HG02588 (cell line): ENCODE measurements at regions not wholly inside any gene's neighbourhood (a gene's known extent, or its start where the extent isn't known, plus 50 kb on each side); places are given as distances from the start of the nearest gene placed in this dataset.
"Not testable (repeated sequence)": the region's sequence is repeated elsewhere in the genome, so short reads cannot be mapped to it uniquely, and the experiment has no call there.

Experiments
- ATAC-seq: cut with Tn5 transposase; IDR thresholded peaks from one replicate; pipeline ENCODE4 v1.9.1; 2021; ENCODE audit warnings: mild to moderate bottlenecking, moderate library complexity; ENCODE audit not compliant: unreplicated experiment

DNA sequence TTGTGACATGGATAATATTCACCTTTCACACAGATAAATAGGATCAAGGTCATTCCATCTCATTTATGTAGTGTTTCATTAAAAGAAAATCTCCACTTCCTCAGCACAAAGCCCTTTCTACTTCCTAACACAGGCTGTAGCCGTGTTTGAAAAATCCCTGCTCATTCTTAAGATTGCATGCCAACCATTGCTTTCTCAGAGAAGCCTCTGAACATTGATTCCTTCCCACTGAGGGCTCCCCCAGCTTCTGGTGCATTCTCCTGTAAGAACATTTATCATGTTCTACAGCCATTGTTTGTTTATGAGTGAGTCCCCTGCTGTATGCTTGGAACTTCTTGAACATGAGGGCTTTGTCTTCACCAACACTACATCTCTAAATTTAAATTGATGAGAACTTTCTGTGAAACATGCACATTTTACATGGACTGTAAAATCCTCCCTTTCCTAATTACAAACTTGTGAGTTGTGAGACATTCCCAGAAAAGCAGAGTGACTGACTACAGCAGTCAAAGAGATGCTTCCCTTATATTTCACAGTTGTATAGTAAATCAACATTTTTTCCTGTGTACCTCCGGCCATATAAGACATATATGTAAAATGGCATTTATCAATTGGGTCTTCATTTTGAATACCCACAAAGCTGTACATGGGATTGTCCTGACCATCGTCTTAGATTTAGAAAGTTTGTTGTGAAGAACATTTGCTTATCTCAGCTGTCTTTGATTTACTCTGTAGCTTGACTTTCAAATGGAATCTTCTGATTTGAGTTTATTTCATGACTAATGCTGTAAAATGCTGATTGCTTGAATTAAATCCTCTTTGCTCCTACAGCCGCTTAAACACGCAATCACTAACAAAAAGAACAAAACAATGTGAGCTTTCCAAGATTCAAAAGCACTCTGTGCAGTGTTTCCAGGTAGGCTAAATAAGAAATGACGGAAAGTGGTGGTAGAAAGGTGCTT lies 600.5 kb upstream of the SLIT2 start:
- no peak for ATAC-seq

DNA sequence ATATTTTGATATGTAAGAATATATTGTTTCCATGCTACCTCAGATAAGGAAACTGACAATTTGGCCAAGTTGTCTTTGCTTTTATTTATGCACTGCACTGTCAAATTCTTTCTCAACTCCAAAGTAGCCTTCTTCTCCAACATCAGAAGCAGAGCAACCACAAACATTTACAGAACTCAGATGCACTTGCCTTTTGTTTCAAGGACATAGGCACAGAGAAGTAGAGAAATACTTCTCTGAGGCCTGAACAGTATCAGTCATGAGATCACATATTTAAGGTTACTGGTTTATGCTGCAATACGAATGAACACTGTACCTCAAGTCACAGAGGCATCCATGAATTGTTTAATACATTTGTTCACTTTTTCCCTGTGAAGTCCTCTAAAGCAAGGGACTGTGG lies 606.1 kb upstream of the SLIT2 start:
- no peak for ATAC-seq

DNA sequence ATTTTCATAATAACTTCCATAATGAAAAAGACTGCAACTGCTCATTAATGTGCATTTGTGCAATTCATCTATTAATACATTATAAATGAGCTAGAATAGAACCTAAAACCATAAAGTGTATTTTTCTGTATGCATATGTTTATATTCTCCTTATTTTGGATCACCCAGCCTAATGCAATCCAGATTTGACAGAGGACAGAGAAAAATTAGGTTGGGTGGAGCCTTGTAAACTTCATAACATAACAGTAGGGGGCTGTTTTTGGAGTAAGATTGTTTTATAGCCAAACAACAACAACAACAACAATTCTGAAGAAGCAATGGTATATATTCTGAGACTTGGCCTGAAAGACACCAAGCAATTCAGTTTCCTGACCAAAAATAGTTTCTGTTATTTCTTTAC lies 615.3 kb upstream of the SLIT2 start:
- no peak for ATAC-seq

DNA sequence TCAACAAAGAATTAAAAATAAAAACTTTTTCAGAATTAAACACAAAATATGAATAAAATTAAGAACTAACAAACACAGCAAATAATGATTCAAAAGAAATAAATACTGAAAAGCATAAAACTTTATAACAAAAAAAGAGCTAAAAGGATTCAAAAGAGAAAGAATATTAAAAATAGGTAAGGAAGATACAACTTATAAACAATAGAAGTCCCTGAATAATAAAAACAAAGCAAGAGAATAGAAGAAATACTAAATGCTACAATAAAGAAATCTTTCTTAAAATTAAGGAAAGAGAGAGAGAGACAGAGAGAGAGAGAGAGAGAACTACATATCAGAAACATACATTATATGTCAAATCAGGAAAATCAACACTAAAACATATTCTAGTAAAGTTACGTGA lies 619.9 kb upstream of the SLIT2 start:
- no peak for ATAC-seq

DNA sequence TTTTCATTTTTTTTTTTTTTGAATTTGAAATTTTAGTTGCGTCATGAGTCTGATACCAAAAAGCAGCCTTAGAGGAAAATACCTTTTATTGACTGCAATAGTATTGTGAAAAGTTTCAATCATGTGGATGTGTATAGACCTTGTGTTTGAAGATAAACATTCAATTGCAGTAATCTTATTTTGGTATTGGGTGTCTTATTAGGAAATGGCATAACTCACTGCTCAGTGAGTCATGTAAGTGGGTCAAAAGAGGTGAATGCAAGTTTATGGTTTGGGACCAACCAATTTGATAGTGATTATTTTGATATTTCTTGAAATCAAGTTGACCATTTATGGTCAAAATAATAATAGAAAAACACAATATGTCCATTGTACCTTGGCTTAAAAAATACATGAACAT lies 627.8 kb upstream of the SLIT2 start:
- no peak for ATAC-seq

DNA sequence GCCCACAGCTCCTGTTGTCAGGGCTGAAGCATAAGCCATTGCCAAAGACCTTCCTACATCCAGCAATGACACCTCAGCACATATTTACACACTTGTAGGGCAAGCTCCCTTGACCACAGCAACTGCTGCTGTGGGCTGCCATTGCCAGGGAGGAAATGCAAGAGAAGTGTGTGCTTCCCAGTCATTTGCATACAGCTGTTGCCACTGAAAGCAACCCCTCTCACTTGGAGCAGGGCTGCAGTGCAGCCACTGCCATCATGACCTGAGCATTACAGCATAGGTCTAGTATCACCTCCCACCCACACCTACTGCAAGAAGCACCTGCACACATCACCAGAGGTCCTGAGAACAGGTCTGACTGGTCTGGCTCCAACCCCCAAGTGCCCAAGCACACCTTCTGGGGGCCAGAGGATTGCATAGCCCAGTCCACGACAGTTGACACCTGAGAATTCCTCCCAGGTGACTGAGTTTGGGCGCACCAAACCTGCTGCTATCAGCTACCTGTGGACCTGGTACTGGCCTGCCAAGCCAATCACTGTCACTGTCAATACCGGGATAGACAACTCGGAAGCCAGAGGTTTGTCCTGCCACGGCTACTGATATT lies 636.5 kb upstream of the SLIT2 start:
- no peak for ATAC-seq

DNA sequence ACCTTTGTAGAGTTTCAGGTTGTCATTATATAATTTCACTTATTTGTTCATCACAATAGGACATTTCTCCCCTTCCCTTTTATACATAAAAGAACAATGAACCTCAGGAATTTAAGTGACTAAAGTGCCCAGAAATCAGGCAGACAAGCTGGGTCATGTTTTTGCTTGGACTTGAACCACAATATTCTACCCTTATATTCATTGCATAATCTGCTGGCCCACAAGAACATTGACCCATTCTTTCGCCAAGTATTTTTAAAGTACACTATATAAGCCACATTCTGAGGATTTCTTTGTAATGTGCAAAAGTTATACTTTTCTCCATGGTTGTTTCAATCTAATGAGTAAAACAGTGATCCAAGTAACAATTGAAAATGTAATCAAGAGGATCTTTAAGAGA lies 637.5 kb upstream of the SLIT2 start:
- ATAC-seq = no peak

DNA sequence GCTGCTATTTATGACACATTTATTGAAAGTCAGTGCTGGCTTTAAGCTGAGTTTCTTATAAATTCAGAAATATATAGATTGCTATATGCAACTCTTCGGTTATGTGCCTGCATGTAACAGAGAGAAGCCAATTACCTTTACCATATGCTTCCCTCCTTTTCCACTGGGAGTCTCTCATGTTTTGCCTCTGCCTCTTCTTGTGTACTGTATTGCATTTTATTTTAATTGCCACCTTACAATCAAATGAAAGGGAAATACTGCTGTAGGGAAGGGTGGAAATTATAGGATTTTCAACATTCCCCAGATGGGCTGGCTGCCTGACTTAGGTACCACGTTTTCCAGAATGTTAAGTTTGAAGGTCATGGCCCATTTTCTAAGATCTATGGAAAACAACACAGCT lies 655.4 kb upstream of the SLIT2 start:
- ATAC-seq = no peak

DNA sequence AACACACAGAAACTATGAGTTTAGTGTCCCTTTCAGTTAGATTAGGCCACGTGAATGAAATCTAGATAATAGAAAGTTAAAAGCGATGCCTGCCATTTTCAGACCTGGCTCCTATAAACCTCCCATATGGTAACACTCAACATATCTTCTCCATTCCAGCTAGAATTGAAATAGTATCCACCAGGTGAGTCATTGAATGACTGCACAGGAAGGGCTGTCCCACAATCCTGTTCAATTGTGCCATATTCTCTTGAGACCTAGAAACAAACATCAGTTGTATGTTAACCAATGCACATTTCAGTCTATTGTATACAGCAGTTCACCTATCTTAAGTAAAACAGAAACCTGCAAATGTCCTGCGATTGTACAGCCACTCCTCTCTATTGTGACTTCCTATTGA lies 659.3 kb upstream of the SLIT2 start:
- no peak for ATAC-seq

DNA sequence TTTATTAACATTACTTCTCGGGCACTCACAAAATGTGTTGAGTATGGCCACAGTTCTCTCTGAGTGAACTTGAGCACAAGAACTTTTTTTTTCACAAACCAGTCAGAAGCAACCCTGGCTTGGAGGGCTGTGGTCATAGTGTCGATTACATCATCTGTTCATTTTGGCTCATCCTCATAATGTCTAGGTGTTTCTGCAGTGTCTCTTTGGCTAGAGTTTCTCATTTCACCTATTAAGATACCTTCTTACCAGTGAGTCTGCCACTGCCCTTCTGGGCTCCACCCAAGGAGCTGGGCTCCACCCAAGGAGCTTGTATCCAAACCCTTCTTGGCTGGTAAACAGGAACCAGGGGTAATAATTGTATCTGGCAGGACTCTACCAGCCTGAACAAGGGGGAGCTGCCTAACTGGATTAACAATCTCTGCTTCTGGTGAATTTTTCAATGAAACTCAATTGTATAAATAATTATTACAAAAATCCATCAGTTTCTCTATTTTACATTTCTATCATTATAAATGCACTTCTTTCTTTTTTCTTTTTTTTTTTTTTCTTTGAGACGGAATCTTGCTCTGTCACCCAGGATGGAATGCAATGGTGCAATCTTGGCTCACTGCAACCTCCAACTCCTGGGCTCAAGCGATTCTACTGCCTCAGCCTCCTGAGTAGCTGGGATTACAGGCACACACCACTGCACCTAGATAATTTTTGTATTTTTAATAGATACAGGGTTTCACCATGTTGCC lies 667.7 kb upstream of the SLIT2 start:
- ATAC-seq = no peak

DNA sequence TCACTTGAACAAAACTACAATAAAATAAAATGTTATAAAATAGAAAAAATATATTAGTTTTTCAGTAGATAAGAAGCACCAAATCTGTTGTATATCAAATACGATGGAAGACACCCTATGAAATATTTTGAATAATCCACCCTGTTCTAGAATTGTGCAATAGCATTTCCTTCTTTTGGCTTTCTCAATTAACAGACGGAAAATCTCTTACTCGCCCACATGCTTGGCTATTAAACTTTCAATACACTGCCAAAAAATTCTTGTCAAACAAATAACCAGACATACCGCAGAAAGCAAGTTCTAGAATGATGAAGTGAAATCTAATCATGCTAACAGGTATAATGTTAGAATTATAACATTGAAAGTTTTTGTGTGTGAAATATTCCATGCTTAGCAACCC lies 671.6 kb upstream of the SLIT2 start:
- ATAC-seq = no peak

DNA sequence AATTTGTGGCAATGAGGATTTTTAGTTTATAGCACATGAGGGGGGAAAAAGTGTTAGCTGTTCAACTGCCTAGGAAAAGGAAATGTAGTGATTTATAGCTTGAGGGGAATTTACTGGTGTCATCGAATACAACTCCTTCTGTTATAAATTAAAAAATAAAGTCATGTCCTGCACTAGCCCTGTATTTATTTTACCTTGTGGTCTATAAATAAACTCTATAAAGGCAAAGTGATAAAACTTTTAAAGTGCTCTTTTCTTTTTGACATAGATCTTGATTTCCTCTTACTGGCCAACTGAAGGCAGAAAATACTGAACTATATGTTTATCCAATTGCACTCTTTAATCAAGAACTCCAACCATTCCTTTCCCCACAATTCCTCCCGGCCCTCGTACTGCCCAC lies 672.1 kb upstream of the SLIT2 start:
- ATAC-seq = no peak

DNA sequence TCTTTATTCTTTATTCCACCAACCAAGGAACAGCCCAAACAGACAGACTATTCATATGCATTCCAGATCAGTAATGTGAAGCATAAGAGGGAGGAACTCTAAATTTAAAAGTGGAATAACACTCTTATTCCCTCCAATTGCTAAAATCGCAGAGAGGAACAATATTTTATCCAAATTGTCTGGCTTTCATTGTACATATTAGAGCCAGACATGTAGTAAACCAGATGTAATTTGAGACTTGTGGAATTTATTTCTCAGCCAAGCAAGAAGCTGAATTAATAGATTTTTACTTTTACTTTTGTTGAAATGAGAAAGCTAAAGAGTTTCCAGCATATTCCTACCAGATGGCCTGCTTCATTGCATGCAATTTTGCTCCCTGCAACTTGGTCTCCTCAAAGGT lies 674.6 kb upstream of the SLIT2 start:
- ATAC-seq = no peak

DNA sequence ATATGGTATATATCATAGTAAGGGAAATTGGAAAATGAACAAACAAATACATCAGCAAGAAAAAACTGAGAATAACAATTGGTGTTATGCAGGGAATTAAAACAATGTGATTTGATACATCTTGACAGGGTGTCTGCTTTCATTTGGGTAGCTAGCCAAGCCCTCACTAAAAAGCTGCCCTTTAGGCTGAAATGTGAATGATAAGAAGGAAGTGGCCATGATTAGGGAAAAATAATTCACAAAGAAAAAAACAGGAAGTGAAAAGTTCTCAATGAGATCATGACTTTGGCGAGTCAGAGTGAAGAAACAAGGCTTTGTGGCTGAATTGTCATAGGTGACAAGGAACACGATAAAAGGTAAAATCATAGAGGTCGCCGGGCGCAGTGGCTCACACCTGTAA lies 675.8 kb upstream of the SLIT2 start:
- no peak for ATAC-seq

DNA sequence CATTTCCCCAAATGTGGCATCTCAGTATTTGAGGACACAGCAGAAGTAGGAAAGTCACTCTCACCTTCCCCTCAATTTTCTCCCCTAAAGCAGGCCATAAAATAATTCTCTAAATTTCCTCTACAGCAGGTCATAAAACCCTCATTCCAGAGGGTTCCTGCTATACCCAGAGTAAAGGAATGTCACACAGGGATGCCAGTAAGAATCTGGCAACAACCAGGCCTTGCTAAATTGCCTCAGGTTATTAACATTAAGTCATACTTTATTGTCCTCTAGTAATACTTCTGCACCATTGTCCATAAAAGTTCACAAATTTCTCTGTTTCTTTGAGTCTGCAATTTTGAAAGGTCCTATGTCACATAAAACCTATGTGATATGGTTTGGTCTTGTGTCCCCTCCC lies 685.7 kb upstream of the SLIT2 start:
- no peak for ATAC-seq

DNA sequence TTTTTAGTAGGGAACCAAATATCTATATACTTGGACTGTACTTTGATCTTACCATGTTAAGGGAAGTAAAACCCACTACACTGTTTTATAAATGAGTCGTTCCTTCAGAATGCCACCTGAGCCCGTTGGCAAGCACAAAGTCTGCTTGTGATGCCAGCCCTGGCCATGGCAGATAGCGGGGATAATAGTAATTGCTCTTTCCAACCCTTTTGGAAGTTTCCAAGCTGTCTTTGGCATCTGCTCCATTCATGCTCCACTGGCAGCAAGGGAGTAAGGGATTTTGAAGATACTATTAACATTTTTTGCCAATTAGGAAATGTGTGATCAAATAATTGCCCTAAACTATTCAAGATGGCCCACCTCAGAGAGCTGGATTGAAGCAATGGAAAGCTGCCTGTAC lies 689.2 kb upstream of the SLIT2 start:
- ATAC-seq = no peak

DNA sequence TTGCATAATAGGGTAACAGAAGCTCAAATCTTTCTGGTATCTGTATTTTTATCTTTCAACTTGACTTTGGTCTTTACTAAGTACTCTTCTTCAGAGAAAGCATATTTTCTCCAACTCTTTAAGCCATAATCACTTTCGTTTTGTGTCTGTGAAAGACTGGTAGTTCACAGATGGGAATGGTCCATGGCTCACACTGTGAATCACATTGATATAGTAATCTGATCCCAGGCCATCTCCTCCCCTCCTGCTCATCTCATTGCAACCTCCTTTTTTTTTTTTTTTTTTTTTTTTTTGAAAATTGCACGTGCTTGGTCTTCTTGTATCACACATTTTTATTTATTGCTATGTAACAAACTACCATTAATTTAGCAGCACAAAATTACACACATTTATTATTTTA lies 694.5 kb upstream of the SLIT2 start:
- ATAC-seq = no peak

DNA sequence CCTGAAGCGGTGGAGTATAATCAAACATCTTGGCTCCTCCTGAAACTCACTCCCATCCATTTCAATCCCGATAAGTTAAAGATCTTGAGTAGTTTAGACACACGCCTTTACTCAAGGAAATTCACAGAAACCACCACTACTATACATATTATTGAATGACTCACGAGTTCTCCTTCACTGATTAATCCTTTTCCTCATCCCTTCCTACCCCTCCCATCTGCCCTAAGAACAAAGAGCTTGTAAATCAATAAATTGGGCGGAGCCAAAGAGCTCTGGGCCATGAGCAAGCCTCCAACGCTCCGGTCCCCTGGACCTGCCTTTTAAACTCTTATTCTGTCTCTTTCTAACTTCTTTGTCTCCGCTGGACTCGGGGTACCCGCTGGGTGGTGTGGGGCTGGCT lies 695.4 kb upstream of the SLIT2 start:
- ATAC-seq = not testable (repeated sequence)

DNA sequence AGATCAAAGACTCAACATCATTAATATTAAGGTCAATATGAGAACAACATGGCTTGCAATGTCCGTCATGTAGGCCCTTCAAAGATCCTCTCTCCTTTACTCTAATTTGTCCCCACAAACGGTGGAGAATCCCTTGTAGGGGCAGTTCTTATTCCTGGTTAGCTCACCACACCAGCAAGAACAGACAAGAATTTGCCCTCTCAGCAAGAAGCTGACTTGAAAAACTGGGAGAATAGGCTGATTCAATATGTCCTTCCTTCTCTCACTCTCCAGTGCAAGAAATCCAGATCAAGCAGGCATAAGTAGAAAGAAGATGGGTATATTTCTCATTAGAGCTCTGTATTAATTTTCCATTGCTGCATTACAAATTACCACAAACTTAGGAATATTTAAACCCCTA lies 704.2 kb upstream of the SLIT2 start:
- no peak for ATAC-seq

DNA sequence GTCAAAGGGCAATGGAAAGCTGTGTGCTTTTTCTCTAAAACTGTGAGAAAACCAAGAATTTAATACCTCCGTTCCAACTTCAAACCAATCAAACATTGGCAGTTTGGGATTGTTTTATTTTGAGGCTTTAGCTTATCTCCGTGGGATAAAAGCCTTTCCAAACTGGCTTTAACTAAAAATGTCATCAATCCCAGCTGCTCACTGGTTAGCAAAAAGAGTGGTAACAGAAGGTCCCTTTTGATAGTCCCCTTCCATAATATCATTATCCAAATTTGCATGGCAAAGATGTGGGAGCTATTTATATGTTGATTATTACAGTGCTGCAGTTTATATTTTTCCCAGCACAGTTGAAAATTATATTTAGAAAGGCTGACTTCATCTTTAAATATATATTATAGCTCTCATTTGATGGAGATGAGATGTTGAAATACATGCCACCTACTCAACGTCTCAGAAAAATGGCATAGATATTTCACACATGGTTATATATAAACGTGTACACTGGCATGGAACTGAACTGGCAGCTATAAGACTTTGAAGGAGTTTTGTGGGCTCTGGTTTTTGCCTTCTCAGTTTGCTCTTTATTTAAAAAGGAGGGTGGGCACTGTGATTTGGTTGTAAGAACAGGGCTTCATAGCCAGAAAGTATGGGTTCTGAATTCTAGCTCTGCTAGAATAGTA lies 707.1 kb upstream of the SLIT2 start:
- ATAC-seq = no peak

DNA sequence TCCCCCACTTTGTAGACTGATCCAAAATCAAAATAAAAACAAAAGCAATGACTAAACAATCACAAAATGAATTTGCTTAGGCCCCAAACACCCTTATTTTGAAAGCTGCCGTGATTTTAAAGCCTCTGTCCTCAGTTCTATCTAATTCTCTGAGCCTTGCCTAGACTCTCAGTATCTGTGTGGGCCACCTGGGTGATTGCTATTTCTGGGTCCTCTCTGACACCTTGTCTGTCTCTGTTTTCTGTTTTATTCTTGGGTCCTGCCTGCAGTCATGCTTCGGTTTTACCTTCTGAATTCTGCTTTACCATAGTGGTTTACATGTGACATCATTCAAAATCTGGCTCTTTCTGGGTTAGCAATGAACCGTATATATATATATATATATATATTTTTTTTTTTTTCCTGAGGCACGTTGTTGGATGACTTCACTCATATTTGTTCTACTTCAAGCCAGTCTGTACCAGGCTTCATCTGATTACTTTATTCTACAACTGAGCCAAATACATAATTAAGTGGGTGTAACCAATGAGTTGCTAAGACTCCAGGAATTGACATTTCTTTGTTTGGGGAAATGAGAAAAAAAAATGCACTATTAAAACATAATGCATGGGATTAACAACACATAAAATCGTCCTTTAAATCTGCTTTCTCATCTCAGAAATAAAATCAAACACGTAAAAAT lies 710.7 kb upstream of the SLIT2 start:
- ATAC-seq = no peak
